ENCODE measurements at regions not wholly inside any gene's neighbourhood (a gene's known extent, or its start where the extent isn't known, plus 50 kb on each side); places are given as distances from the start of the nearest gene placed in this dataset.
A peak's percentile ranks its signal among the peaks of the same experiment; 100 is the strongest.
"Not testable (repeated sequence)": the region's sequence is repeated elsewhere in the genome, so short reads cannot be mapped to it uniquely, and the experiment has no call there.

DNA sequence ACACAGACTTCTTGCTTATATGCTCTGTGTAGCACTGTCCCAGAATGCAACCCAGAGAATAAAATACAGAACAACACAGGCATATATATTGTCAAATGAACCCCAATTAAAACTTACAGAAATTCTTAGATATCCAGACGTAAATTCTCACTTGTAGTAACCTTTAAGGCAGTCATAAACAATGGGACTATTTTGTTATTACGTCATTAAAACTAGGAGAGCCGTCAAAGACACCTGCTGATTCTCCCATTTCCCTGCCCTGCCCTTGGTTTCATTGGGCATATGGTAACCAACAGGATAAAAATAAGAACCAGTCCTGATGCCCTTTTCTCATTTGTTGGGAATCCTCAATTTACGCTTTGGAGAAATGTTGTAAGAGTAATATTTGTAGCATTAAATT, 871.3 kb upstream of the EYS start:
- no peak for DNase-seq (ENCODE audit: low read depth in 2 of 3, low spot score in 2 of 3)

GRCh38 chr6:66568271-66568670, 861.2 kb upstream of the EYS start:
- DNase-seq (ENCODE audit: low read depth in 2 of 3, low spot score in 2 of 3), result no peak

DNA sequence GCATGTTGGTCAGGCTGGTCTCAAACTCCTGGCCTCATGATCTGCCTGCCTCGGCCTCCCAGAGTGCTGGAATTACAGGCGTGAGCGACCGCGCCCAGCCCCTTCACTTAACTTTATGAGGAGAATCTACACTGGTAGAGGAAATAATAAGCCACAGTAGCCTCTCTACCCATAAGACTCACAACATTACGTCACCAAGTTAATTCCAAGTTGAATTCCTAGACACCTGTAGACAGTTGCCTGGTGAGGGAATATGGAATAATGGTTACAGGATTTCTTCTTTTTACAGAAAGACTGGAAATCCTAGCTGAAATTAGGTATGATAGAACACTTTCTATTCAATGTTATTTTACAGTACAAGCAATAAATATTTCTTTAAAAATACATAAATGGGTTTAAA, 854.5 kb upstream of the EYS start:
- DNase-seq (ENCODE audit: low read depth in 2 of 3, low spot score in 2 of 3), result no peak

DNA sequence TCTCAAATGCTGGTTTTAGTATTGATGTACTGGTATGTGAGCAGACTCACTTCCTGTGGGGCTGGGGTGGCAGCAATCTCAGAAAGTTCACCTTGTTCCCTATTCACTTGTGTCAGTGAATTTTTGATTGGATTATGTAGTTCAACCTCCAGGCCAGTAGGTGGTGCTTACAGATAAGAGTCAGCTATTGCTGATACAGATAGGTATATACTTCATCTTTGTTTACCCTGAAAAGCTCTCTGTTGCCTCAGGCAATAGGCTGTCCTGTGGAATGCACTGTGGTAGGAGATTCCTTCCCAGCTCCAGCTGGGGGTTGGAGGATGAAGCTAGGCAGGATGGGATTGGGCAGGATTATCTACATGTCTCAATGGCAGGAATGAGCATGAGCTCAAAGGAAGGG, 851.2 kb upstream of the EYS start:
- peak in 2 of 3 donors; percentile 0 to 25 for DNase-seq (ENCODE audit: low read depth in 2 of 3, low spot score in 2 of 3)

- no peak for DNase-seq (ENCODE audit: low read depth in 2 of 3, low spot score in 2 of 3)
These were observed 849.9 kb upstream of the EYS start for GRCh38 chr6:66556936-66557335.

DNA sequence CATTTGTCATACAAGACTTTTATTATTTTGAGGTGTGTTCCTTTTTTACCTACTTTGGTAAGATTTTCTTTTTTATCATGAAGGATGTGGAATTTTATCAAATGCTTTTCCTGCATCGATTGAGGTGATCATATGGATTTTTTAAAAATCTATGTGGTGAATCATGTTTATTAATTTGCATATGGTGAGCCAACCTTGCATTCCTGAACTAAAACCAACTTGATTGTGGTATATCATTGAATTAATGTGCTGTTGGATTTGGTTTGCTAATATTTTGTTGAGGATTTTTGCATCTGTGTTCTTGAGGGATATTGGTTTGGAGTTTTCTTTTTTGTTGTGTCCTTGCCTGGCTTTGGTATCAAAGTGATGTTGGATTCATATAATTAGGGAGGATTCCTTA, 848.1 kb upstream of the EYS start:
- DNase-seq (ENCODE audit: low read depth in 2 of 3, low spot score in 2 of 3), result no peak

DNA sequence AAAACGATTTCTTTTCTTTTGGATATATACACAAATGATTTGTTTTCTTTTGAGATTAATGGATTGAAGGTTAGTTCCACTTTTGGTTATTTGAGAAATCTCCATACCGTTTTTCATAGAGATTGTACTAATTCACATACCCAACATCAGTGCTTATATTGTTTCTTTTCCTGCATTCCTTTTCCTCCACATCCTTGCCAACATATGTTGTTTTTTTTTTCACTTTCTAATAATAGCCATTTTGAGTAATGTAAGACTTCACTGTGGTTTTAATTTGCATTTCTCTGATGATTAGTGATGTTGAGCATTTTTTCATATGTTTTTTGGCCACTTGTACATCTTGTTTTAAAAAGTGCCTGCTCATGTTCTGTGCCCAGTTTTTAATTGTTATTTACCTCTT, 846.4 kb upstream of the EYS start:
- no peak for DNase-seq (ENCODE audit: low read depth in 2 of 3, low spot score in 2 of 3)

GRCh38 chr6:66538551-66539135, 831.6 kb upstream of the EYS start:
- no peak for DNase-seq (ENCODE audit: low read depth in 2 of 3, low spot score in 2 of 3)

GRCh38 chr6:66533921-66534404, 826.9 kb upstream of the EYS start:
- DNase-seq (ENCODE audit: low read depth in 2 of 3, low spot score in 2 of 3), result no peak

DNA sequence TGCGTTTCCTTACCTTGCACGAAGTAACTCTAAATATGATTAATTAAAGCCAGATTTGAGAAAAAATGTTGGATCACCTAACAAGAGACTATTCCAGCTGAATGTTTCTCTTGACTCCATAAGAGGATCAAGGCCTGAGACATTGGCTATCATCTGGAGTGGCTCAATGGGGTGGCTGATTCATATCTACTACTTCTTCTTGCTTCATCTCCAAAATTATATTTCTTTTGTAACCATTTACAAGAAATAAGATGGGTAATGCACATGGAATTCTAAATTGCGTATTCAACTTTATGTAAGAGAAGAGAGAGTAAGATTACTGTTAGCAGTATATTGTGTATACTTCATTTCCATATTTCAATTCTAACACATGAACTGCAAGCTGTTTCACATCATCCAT, 819.0 kb upstream of the EYS start:
- no peak for DNase-seq (ENCODE audit: low read depth in 2 of 3, low spot score in 2 of 3)

- DNase-seq (ENCODE audit: low read depth in 2 of 3, low spot score in 2 of 3), result no peak
These were observed 815.8 kb upstream of the EYS start for GRCh38 chr6:66522864-66523263.

GRCh38 chr6:66516377-66516776, 809.4 kb upstream of the EYS start:
- DNase-seq (ENCODE audit: low read depth in 2 of 3, low spot score in 2 of 3), result no peak

DNA sequence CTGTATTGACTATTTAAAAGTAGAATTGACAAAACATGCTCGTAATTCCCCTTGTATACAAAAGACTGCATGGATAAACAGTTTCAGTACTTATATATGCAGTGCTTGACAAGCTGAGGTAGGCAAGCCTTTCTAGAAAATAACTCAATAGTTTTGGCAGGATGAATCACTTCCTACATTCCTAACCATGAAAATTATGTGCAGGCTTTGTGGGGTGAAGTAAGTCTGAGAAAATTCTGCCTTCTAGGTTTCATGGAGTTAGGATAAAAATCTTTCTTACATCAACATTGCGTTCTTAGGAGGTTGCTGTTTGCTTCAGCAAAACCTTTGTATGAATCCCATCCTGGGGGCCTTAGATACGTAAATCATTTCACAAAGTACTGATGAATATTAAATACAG, 801.4 kb upstream of the EYS start:
- DNase-seq (ENCODE audit: low read depth in 2 of 3, low spot score in 2 of 3), result no peak

GRCh38 chr6:66499851-66500250, 792.8 kb upstream of the EYS start:
- DNase-seq (ENCODE audit: low read depth in 2 of 3, low spot score in 2 of 3), result no peak

DNA sequence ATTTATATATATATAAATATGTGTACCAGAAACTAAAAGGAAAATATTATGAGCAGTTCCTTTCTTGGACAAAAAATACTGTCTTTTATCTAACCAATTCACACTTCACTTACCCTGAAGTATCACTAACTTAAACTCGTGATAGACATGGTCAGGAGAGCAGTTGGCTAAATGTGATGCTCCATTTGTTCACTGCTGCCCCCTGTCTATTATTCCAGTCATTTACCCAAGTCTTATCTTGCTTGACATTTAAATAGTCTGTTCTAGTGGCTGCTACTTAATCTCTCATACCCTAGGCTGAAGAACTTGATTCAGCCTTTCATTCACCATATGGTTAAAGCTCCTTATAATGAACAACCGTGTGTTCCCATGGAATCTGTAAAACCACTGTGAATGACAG, 789.6 kb upstream of the EYS start:
- peak in 1 of 3 donors; percentile 2 for DNase-seq (ENCODE audit: low read depth in 2 of 3, low spot score in 2 of 3)

- not testable (repeated sequence) for DNase-seq (ENCODE audit: low read depth in 2 of 3, low spot score in 2 of 3)
These were observed 787.6 kb upstream of the EYS start for GRCh38 chr6:66494643-66495042.

DNA sequence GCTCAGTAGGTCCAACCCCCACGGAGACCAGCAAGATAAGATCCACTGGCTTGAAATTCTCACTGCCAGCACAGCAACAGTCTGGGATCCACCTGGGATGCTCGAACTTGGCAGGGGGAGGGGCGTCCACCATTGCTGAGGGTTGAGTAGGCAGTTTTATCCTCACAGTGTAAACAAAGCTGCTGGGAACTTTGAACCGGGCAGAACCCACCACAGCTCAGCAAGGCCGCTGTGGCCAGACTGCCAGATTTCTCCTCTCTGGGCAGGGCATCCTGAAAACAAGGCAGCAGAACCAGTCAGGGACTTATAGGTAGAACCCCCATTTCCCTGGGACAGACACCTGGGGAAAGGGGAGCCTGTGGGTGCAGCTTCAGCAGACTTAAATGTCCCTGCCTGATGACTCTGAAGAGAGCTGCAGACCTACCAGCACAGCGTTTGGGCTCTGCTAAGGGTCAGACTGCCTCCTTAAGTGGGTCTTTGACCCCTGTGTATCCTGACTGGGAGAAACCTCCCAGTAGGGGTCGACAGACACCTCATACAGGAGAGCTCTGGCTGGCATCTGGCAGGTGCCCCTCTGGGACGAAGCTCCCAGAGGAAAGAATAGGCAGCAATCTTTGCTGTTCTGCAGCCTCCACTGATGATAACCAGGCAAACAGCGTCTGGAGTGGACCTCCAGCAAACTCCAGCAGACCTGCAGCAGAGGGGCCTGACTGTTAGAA, 782.4 kb upstream of the EYS start:
- DNase-seq (ENCODE audit: low read depth in 2 of 3, low spot score in 2 of 3), result no peak

DNA sequence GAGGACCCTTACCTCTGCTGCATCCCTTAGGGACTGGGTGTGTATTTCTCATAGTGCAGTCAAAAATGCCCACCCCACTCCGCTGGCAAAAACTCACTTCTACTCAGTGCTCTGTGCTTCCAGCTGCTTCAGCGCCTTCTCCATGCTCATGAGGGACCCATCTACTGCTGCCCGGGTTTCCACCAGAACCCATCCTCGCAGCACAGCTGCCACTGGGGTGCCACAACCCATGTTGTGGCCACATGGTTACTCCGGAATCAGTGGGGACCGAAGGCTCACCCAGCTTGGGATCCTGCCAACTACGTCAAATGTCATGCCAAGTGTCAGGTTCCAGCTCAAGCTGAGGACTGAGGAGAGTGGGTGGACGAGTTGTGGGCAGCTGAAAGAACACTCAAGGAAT, 774.2 kb upstream of the EYS start:
- DNase-seq (ENCODE audit: low read depth in 2 of 3, low spot score in 2 of 3), result no peak

GRCh38 chr6:66478705-66479104, 771.7 kb upstream of the EYS start:
- no peak for DNase-seq (ENCODE audit: low read depth in 2 of 3, low spot score in 2 of 3)

DNA sequence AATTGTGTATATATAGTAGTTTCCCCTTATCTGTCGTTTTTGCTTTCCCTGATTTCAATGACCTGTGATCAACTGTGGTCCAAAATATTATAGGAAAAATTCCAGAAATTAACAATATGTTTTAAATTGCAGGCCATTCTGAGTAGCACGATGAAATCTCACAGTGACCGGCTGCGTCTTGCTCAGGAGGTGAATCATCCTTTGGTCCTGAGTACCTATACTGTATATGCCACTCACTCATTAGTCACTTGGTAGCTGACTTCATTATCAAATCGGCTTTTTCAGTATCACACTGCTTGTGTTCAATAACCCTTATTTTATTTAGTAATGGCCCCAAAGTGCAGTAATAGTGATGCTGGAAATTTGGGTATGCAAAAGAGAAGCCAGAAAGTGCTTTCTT, 728.3 kb upstream of the EYS start:
- DNase-seq (ENCODE audit: low read depth in 2 of 3, low spot score in 2 of 3), result no peak

DNA sequence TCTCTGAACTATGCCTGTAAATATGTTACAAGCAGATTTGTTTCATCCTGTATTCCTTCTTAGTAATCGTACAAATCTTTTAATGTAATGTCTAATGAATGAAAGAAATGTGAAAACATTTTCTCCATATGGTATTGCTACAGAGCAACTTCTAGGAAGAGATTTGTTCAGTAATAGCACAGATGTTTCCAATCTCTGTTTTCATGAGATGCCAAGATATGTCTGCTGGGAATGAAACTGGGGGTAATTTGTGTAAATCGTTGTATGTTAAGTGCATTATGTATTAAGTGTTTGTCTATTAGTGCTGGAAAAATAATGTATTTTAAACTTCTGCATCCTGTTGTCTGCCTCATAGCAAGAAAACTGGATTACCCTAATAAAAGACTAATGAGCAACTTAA, 722.2 kb upstream of the EYS start:
- no peak for DNase-seq (ENCODE audit: low read depth in 2 of 3, low spot score in 2 of 3)

GRCh38 chr6:66423047-66423446, 716.0 kb upstream of the EYS start:
- no peak for DNase-seq (ENCODE audit: low read depth in 2 of 3, low spot score in 2 of 3)

- no peak for DNase-seq (ENCODE audit: low read depth in 2 of 3, low spot score in 2 of 3)
These were observed 714.5 kb upstream of the EYS start for GRCh38 chr6:66421570-66421969.

All from hematopoietic multipotent progenitor cell (in vitro differentiated cells).